ENCODE measurements at regions not wholly inside any gene's neighbourhood (a gene's known extent, or its start where the extent isn't known, plus 50 kb on each side); places are given as distances from the start of the nearest gene placed in this dataset.

DNA sequence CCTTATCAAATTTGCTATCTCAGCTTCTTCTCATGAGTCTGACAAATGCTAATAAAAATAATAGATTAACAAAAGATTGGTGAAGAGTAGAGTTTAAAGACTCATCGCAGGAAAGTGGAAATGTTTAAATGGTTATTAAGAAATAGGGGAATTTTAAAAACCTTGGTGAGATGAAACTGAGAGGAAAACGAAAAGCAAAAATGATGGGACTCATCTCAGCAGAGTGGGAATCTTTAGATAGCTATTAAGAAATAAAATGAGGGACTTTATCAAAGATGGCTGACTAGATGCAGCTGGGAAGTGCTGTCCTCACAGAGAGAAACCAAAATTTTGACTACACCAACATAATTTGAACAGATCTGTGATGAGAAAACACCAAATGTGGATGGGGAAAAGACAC lies 79.2 kb upstream of the CD163 start:
- intact Hi-C loops (cut with DNase I; ENCODE audit: low total_unique reads) = no loop called here
- Histone ChIP-seq H3K27ac (no peak overlapping the region), H3K4me1 (no peaks in the 10 kb centered on the region), H3K36me3 (no peaks in the 10 kb centered on the region), H3K9me3 (peaks cover 0 to 31% (median 22%) of the 10 kb centered on the region in 8 donors), H3K27me3 (replicated peaks in 1 of 7) (peaks cover 0 to 12% (median 0%) of the 10 kb centered on the region in 7 donors), H3K4me3 (no peak overlapping the region)
- TF ChIP-seq CTCF (IDR thresholded peaks at IDR 0.05 in 8 of 11, conservative IDR thresholded peaks at IDR 0.05 in 3 of 11) (no peak), POLR2A (IDR thresholded peaks at IDR 0.05) (no peak), POLR2AphosphoS5 (IDR thresholded peaks at IDR 0.05) (no peak)
- DNase-seq = no peak
- WGBS, 5 donors = 76 to 87% (median 80%) methylated on average over 2 of the region's 2 CpGs

- DNase-seq = no peak
- Histone ChIP-seq H3K36me3 (no peaks in the 10 kb centered on the region), H3K9me3 (peaks cover 0 to 31% (median 22%) of the 10 kb centered on the region in 8 donors), H3K4me1 (no peaks in the 10 kb centered on the region), H3K27ac (no peak overlapping the region), H3K4me3 (no peak overlapping the region), H3K27me3 (replicated peaks in 1 of 7) (peaks cover 0 to 12% (median 0%) of the 10 kb centered on the region in 7 donors)
- intact Hi-C loops (cut with DNase I; ENCODE audit: low total_unique reads) = no loop called here
- TF ChIP-seq POLR2A (IDR thresholded peaks at IDR 0.05) (no peak), CTCF (IDR thresholded peaks at IDR 0.05 in 8 of 11, conservative IDR thresholded peaks at IDR 0.05 in 3 of 11) (no peak), POLR2AphosphoS5 (IDR thresholded peaks at IDR 0.05) (no peak)
Observed at GRCh38 chr12:7581625-7582024, 78.0 kb upstream of the CD163 start.

- Histone ChIP-seq H3K4me3 (no peak overlapping the region), H3K4me1 (no peaks in the 10 kb centered on the region), H3K36me3 (no peaks in the 10 kb centered on the region), H3K27me3 (replicated peaks in 1 of 7) (peaks cover 0 to 12% (median 0%) of the 10 kb centered on the region in 7 donors), H3K27ac (no peak overlapping the region), H3K9me3 (peaks cover 0 to 31% (median 22%) of the 10 kb centered on the region in 8 donors)
- TF ChIP-seq POLR2AphosphoS5 (IDR thresholded peaks at IDR 0.05) (no peak), CTCF (IDR thresholded peaks at IDR 0.05 in 8 of 11, conservative IDR thresholded peaks at IDR 0.05 in 3 of 11) (no peak), POLR2A (IDR thresholded peaks at IDR 0.05) (no peak)
- DNase-seq = no peak
- intact Hi-C loops (cut with DNase I; ENCODE audit: low total_unique reads) = no loop called here
- 37 to 46% (median 45%) methylated on average over 2 of the region's 2 CpGs for WGBS, 5 donors
Observed at GRCh38 chr12:7581046-7581445, 77.5 kb upstream of the CD163 start.

GRCh38 chr12:7571257-7571656 lies 67.7 kb upstream of the CD163 start:
- Histone ChIP-seq H3K36me3 (no peaks in the 10 kb centered on the region), H3K9me3 (no peaks in the 10 kb centered on the region), H3K27ac (peak overlapping the region in 3 of 8 donors; percentile 53 to 70 (median 54)), H3K27me3 (replicated peaks in 1 of 7) (peaks cover 0 to 16% (median 0%) of the 10 kb centered on the region in 7 donors), H3K4me1 (no peaks in the 10 kb centered on the region), H3K4me3 (no peak overlapping the region)
- DNase-seq = no peak
- WGBS, 5 donors = 40 to 73% (median 53%) methylated on average over 1 of the region's 1 CpG
- no peak for TF ChIP-seq POLR2A (IDR thresholded peaks at IDR 0.05)
- TF ChIP-seq POLR2AphosphoS5 (IDR thresholded peaks at IDR 0.05) = peak in 1 of 3 donors; percentile 81
- intact Hi-C loops (cut with DNase I; ENCODE audit: low total_unique reads) = no loop called here

DNA sequence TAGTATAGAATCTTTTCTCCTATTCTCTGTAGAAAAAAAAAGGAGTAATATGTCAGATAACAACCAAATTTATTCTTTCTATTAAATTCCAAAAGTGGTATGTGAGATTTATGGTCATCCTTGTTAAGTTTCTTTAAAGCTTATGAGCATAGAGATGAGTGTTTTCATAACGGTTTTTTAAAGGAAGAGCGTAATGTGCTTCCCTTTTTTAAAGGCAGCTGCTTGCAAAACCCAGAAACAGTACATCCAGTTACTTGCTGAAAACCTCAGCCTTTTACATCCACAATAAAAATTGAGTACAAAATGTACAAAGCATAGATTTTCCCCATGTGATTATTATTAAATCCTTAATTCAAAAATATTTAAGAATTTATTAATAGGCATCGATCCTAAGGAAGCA lies 53.6 kb upstream of the CD163 start:
- Histone ChIP-seq H3K36me3 (no peaks in the 10 kb centered on the region), H3K4me3 (no peak overlapping the region), H3K27ac (peak overlapping the region in 4 of 8 donors; percentile 64 to 85 (median 80)), H3K27me3 (replicated peaks in 1 of 7) (peaks cover 0 to 5% (median 0%) of the 10 kb centered on the region in 7 donors), H3K9me3 (no peaks in the 10 kb centered on the region), H3K4me1 (peaks cover 0 to 10% (median 3%) of the 10 kb centered on the region in 6 donors)
- WGBS, 5 donors = 28 to 45% (median 40%) methylated on average over 3 of the region's 3 CpGs
- no peak for DNase-seq
- intact Hi-C loops (cut with DNase I; ENCODE audit: low total_unique reads) = no loop called here
- TF ChIP-seq POLR2A (IDR thresholded peaks at IDR 0.05) (no peak), CTCF (IDR thresholded peaks at IDR 0.05 in 8 of 11, conservative IDR thresholded peaks at IDR 0.05 in 3 of 11) (no peak), POLR2AphosphoS5 (IDR thresholded peaks at IDR 0.05) (no peak)

All from spleen (tissue), 11 donors.